NB4 (cell line): ENCODE measurements at regions not wholly inside any gene's neighbourhood (a gene's known extent, or its start where the extent isn't known, plus 50 kb on each side); places are given as distances from the start of the nearest gene placed in this dataset.

ENCODE experiments used
- MYC ChIP-seq: IDR thresholded peaks from 2 replicates; pipeline ENCODE4 v1.6.1; 2011; ENCODE audit warnings: low read depth, low read length
- POLR2A ChIP-seq: IDR thresholded peaks from 2 replicates; pipeline ENCODE4 v1.6.1; 2011; ENCODE audit warnings: mild to moderate bottlenecking; ENCODE audit not compliant: insufficient read length; ENCODE audit errors: extremely low read depth
- TF ChIP-seq, protein P1 (sequence below): IDR thresholded peaks from one replicate; pipeline ENCODE4 v1.5.1; 2012; ENCODE audit warnings: low read depth, low read length
- TF ChIP-seq, protein P2 (sequence below): IDR thresholded peaks from 2 replicates; pipeline ENCODE4 v1.6.1; 2011; ENCODE audit warnings: low read depth, low read length

DNA sequence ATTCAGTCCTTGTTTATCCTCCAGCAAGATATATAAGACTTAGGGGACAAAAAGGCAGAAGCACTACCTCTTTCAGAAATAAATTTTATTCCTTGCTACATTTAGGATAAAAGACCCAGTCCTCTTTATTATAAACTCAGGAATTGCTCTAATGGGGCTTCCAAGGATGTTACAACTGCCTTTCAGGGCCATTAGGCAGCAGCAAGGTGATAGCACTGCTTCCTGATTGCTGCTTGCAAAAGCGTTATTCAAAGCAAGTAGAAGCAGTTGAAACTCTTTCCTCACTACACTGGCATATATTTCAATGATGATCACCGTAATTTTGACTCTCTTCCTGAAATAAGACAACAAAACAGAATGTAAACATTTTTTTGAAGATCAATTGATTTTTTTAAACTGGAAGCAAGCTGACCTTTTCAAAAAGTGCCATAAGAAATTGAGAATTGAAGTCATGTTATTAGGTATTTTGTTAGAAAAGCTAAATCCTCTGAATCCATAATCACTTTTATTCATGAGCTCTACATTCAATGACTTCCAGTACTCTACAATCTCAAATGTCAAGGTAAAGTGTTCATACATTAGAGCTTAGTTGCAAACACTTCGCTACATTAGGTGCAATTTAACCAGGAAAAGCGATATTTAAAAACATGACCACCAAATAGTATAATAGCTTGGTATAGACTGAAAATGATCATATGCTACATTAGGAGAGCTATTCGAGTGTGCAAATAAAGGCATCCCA, 233.4 kb upstream of the SYT10 start:
- TF ChIP-seq, protein P1, sequence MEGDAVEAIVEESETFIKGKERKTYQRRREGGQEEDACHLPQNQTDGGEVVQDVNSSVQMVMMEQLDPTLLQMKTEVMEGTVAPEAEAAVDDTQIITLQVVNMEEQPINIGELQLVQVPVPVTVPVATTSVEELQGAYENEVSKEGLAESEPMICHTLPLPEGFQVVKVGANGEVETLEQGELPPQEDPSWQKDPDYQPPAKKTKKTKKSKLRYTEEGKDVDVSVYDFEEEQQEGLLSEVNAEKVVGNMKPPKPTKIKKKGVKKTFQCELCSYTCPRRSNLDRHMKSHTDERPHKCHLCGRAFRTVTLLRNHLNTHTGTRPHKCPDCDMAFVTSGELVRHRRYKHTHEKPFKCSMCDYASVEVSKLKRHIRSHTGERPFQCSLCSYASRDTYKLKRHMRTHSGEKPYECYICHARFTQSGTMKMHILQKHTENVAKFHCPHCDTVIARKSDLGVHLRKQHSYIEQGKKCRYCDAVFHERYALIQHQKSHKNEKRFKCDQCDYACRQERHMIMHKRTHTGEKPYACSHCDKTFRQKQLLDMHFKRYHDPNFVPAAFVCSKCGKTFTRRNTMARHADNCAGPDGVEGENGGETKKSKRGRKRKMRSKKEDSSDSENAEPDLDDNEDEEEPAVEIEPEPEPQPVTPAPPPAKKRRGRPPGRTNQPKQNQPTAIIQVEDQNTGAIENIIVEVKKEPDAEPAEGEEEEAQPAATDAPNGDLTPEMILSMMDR, result no peak
- TF ChIP-seq POLR2A (no peak), MYC (no peak)
- TF ChIP-seq, protein P2, sequence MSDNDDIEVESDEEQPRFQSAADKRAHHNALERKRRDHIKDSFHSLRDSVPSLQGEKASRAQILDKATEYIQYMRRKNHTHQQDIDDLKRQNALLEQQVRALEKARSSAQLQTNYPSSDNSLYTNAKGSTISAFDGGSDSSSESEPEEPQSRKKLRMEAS, result no peak
